Vagina (tissue), 2 donors: ENCODE measurements at regions not wholly inside any gene's neighbourhood (a gene's known extent, or its start where the extent isn't known, plus 50 kb on each side); places are given as distances from the start of the nearest gene placed in this dataset.

ENCODE experiments used
- DNase-seq, 2 donors: peaks; one replicate each; pipeline ENCODE4 v3.0.0-alpha.2; 2017; ENCODE audit errors: extremely low spot score in 2 of 2
- H3K27ac ChIP-seq: fragments of 200-600 bp; sonication (generic); one replicate; pipeline ENCODE4 v1.5.1; 2019
- H3K27me3 ChIP-seq: fragments of 200-600 bp; sonication (generic); one replicate; pipeline ENCODE4 v1.5.1; 2019
- H3K36me3 ChIP-seq, 2 donors: fragments of 200-600 bp; sonication (generic); one replicate each; pipeline ENCODE4 v1.5.1; 2017 to 2019
- H3K4me1 ChIP-seq: fragments of 200-600 bp; sonication (generic); one replicate; pipeline ENCODE4 v1.5.1; 2019
- H3K4me3 ChIP-seq, 2 donors: fragments of 200-600 bp; sonication (generic); 1 replicate in 1 of 2; 2 replicates in 1 of 2; pipeline ENCODE4 v1.5.1; 2016 to 2019
- H3K9me3 ChIP-seq: fragments of 200-600 bp; sonication (generic); one replicate; pipeline ENCODE4 v1.5.1; 2019
- CTCF ChIP-seq, 3 experiments: fragments of 450-650 bp in 2 of 3; fragments of 200-600 bp in 1 of 3; sonication (generic) in 1 of 3; IDR thresholded peaks; one replicate each; pipeline ENCODE4 v1.5.1; 2017 to 2019; ENCODE audit warnings: antibody characterized with exemption in 3 of 3, mild to moderate bottlenecking in 2 of 3, moderate library complexity in 2 of 3
- POLR2A ChIP-seq, 2 donors: fragments of 450-650 bp; IDR thresholded peaks; one replicate each; pipeline ENCODE4 v1.6.1; 2017; ENCODE audit warnings: antibody characterized with exemption in 2 of 2, mild to moderate bottlenecking in 2 of 2, moderate library complexity in 2 of 2
- POLR2AphosphoS5 ChIP-seq, 2 donors: sonication (generic); formaldehyde crosslinking; IDR thresholded peaks; one replicate each; pipeline ENCODE4 v1.9.0; 2017; ENCODE audit warnings: antibody characterized with exemption in 2 of 2, mild to moderate bottlenecking in 2 of 2, low read depth in 1 of 2; ENCODE audit not compliant: insufficient read depth in 1 of 2
- intact Hi-C: fragments of 100-400 bp; cut with DNase I; formaldehyde crosslinking; loops from one replicate; pipeline ENCODE4 v1.15.1; 2023

GRCh38 chr2:118730405-118730804 lies 117.0 kb downstream of the EN1 start:
- Histone ChIP-seq H3K36me3 (no peaks in the 10 kb centered on the region), H3K27me3 (no peaks in the 10 kb centered on the region), H3K4me1 (no peaks in the 10 kb centered on the region), H3K27ac (no peak overlapping the region), H3K9me3 (no peaks in the 10 kb centered on the region), H3K4me3 (no peak overlapping the region)
- TF ChIP-seq CTCF (IDR thresholded peaks at IDR 0.05) = no peak
- no peak for TF ChIP-seq POLR2AphosphoS5 (IDR thresholded peaks at IDR 0.05; ENCODE audit: insufficient read depth in 1 of 2, low read depth in 1 of 2)
- no peak for TF ChIP-seq POLR2A (IDR thresholded peaks at IDR 0.05)
- intact Hi-C loops = no loop called here
- DNase-seq = peak in 1 of 2 donors; percentile 19

GRCh38 chr2:118729760-118730159 lies 117.7 kb downstream of the EN1 start:
- H3K9me3 ChIP-seq = no peaks in the 10 kb centered on the region
- no peak for TF ChIP-seq POLR2A (IDR thresholded peaks at IDR 0.05)
- no peak for TF ChIP-seq POLR2AphosphoS5 (IDR thresholded peaks at IDR 0.05; ENCODE audit: insufficient read depth in 1 of 2, low read depth in 1 of 2)
- no peak for TF ChIP-seq CTCF (IDR thresholded peaks at IDR 0.05)
- H3K4me1 ChIP-seq = no peaks in the 10 kb centered on the region
- no peak for DNase-seq
- H3K36me3 ChIP-seq = no peaks in the 10 kb centered on the region
- H3K27me3 ChIP-seq = no peaks in the 10 kb centered on the region
- H3K27ac ChIP-seq = no peak overlapping the region
- intact Hi-C loops = no loop called here
- H3K4me3 ChIP-seq = no peak overlapping the region

- no peak for TF ChIP-seq POLR2AphosphoS5 (IDR thresholded peaks at IDR 0.05; ENCODE audit: insufficient read depth in 1 of 2, low read depth in 1 of 2)
- TF ChIP-seq CTCF (IDR thresholded peaks at IDR 0.05) = no peak
- TF ChIP-seq POLR2A (IDR thresholded peaks at IDR 0.05) = no peak
- no peak for DNase-seq
- no peaks in the 10 kb centered on the region for H3K27me3 ChIP-seq
- H3K27ac ChIP-seq = no peak overlapping the region
- H3K9me3 ChIP-seq = no peaks in the 10 kb centered on the region
- no peaks in the 10 kb centered on the region for H3K4me1 ChIP-seq
- H3K36me3 ChIP-seq = no peaks in the 10 kb centered on the region
- intact Hi-C loops = no loop called here
- H3K4me3 ChIP-seq = no peak overlapping the region
Measured at GRCh38 chr2:118728984-118729383, 118.5 kb downstream of the EN1 start.

GRCh38 chr2:118726821-118727220 lies 120.6 kb downstream of the EN1 start:
- Histone ChIP-seq H3K4me1 (no peaks in the 10 kb centered on the region), H3K4me3 (no peak overlapping the region), H3K27ac (no peak overlapping the region), H3K27me3 (no peaks in the 10 kb centered on the region), H3K36me3 (no peaks in the 10 kb centered on the region), H3K9me3 (no peaks in the 10 kb centered on the region)
- TF ChIP-seq POLR2AphosphoS5 (IDR thresholded peaks at IDR 0.05; ENCODE audit: insufficient read depth in 1 of 2, low read depth in 1 of 2) = no peak
- no peak for TF ChIP-seq CTCF (IDR thresholded peaks at IDR 0.05)
- no peak for TF ChIP-seq POLR2A (IDR thresholded peaks at IDR 0.05)
- no peak for DNase-seq
- intact Hi-C loops = no loop called here

GRCh38 chr2:118723394-118723793 lies 124.1 kb downstream of the EN1 start:
- TF ChIP-seq CTCF (IDR thresholded peaks at IDR 0.05) = no peak
- TF ChIP-seq POLR2AphosphoS5 (IDR thresholded peaks at IDR 0.05; ENCODE audit: insufficient read depth in 1 of 2, low read depth in 1 of 2) = no peak
- TF ChIP-seq POLR2A (IDR thresholded peaks at IDR 0.05) = no peak
- H3K27ac ChIP-seq = no peak overlapping the region
- DNase-seq = no peak
- H3K36me3 ChIP-seq = no peaks in the 10 kb centered on the region
- H3K27me3 ChIP-seq = no peaks in the 10 kb centered on the region
- H3K9me3 ChIP-seq = no peaks in the 10 kb centered on the region
- intact Hi-C loops = no loop called here
- H3K4me1 ChIP-seq = no peaks in the 10 kb centered on the region
- H3K4me3 ChIP-seq = no peak overlapping the region
